ENCODE measurements at regions not wholly inside any gene's neighbourhood (a gene's known extent, or its start where the extent isn't known, plus 50 kb on each side); places are given as distances from the start of the nearest gene placed in this dataset.

DNA sequence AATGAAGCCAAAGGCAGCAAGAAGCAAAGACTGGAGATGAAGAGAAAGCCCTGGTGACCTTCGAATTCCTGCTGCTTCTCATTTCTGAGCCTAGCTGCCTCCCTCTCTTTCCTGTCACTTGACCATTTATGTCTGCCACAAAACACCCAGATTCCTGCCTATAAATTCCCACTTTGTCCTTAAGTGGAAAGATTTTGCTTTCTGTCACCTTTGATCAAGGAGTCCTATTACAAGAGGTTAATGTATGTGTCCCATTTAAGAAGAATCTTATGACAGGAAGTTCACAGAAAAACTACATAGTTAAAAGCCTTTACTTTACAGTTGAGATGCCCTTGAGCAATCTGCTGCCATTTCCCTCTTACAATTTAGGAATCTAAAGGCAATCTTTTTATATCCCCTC is 155.7 kb downstream of the GALC start:
- Mint-ChIP-seq H3K9me3 (ENCODE audit: unreplicated experiment) (peaks cover 11% of the 10 kb centered on the region), H3K36me3 (ENCODE audit: unreplicated experiment) (no peaks in the 10 kb centered on the region), H3K4me1 (ENCODE audit: unreplicated experiment) (no peaks in the 10 kb centered on the region), H3K27ac (ENCODE audit: unreplicated experiment) (no peak overlapping the region), H3K27me3 (ENCODE audit: unreplicated experiment) (no peaks in the 10 kb centered on the region), H3K4me3 (ENCODE audit: unreplicated experiment) (no peak overlapping the region)
- TF ChIP-seq, protein P1, sequence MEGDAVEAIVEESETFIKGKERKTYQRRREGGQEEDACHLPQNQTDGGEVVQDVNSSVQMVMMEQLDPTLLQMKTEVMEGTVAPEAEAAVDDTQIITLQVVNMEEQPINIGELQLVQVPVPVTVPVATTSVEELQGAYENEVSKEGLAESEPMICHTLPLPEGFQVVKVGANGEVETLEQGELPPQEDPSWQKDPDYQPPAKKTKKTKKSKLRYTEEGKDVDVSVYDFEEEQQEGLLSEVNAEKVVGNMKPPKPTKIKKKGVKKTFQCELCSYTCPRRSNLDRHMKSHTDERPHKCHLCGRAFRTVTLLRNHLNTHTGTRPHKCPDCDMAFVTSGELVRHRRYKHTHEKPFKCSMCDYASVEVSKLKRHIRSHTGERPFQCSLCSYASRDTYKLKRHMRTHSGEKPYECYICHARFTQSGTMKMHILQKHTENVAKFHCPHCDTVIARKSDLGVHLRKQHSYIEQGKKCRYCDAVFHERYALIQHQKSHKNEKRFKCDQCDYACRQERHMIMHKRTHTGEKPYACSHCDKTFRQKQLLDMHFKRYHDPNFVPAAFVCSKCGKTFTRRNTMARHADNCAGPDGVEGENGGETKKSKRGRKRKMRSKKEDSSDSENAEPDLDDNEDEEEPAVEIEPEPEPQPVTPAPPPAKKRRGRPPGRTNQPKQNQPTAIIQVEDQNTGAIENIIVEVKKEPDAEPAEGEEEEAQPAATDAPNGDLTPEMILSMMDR (IDR thresholded peaks at IDR 0.05): no peak
- DNase-seq (ENCODE audit: extremely low spot score, unreplicated experiment): no peak

DNA sequence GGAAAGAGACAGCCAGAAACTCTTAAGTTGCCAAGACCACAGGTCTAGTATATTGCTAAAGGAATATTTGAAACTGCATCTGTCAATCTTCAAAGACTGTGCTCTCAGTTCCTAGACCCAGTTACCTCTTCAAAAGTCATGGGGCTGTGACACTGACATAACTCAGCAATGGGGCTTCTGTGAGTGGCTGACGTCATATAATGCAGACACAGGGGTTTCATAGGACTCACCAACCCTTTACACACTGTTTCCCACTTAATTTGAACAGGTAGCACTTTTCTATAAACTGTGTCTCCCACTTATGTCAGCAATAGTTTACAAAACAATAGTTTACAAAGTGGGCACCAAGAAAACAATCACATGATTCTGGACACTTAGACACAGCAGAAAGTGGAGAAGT is 158.4 kb downstream of the GALC start:
- no peak overlapping the region for H3K4me3 Mint-ChIP-seq (ENCODE audit: unreplicated experiment)
- H3K9me3 Mint-ChIP-seq (ENCODE audit: unreplicated experiment): peaks cover 6% of the 10 kb centered on the region
- no peaks in the 10 kb centered on the region for H3K4me1 Mint-ChIP-seq (ENCODE audit: unreplicated experiment)
- H3K27me3 Mint-ChIP-seq (ENCODE audit: unreplicated experiment): no peaks in the 10 kb centered on the region
- H3K27ac Mint-ChIP-seq (ENCODE audit: unreplicated experiment): no peak overlapping the region
- TF ChIP-seq, protein P1 (IDR thresholded peaks at IDR 0.05): no peak
- no peak for DNase-seq (ENCODE audit: extremely low spot score, unreplicated experiment)
- no peaks in the 10 kb centered on the region for H3K36me3 Mint-ChIP-seq (ENCODE audit: unreplicated experiment)

DNA sequence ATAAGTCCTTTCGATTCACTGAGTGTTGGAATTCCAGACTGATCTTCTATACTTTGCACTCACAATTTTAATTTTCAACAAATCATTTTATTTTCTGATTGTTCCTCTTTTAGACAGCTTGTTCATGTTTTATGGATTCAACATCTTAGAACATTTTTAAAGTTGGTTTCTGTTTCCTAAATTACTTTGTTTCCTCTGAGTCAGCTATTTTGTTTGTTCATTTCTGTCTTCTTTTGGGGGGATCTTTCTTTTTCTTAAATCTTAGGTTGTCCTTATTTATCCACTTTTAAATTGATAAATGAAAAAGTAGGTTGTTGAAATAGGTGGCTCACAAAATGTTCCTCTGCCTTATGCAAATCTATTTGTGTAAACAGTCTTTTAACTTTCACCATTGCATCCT is 160.0 kb downstream of the GALC start:
- no peaks in the 10 kb centered on the region for H3K4me1 Mint-ChIP-seq (ENCODE audit: unreplicated experiment)
- no peak overlapping the region for H3K4me3 Mint-ChIP-seq (ENCODE audit: unreplicated experiment)
- H3K27me3 Mint-ChIP-seq (ENCODE audit: unreplicated experiment): no peaks in the 10 kb centered on the region
- peaks cover 6% of the 10 kb centered on the region for H3K9me3 Mint-ChIP-seq (ENCODE audit: unreplicated experiment)
- TF ChIP-seq, protein P1 (IDR thresholded peaks at IDR 0.05): no peak
- H3K36me3 Mint-ChIP-seq (ENCODE audit: unreplicated experiment): no peaks in the 10 kb centered on the region
- no peak for DNase-seq (ENCODE audit: extremely low spot score, unreplicated experiment)
- H3K27ac Mint-ChIP-seq (ENCODE audit: unreplicated experiment): no peak overlapping the region

DNA sequence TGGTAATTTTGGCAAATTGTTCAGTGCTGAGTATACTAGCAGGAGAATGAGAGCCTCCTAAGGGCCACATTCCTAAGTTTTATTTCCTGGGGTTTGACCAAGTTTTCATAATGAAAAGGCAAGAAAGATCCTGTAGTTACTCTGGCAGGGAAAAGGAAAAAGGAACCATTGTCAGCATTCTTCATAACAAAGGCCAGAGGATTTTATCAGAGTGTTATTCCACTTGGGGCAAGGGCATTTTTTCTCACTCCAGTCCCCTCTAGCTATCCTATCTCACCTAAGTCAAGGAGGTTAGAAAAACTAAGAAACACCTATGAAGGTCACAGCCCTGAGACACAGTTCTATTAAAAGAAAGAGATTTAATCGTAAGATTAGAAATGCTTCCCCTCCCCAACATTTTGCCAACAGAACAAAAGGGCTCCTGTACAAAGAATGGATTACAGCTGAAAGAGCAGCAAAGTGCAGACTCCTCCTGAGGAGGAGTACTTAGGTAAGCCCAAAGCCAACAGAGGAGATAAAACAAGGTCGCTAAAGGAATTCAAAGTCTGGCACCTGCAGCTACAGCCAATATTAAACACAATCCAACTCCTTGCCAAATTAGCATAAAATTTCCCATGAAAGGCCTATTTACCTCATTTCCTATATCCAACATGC is 162.4 kb downstream of the GALC start:
- Mint-ChIP-seq H3K4me3 (ENCODE audit: unreplicated experiment) (no peak overlapping the region), H3K27ac (ENCODE audit: unreplicated experiment) (no peak overlapping the region), H3K36me3 (ENCODE audit: unreplicated experiment) (no peaks in the 10 kb centered on the region), H3K9me3 (ENCODE audit: unreplicated experiment) (peaks cover 4% of the 10 kb centered on the region), H3K4me1 (ENCODE audit: unreplicated experiment) (no peaks in the 10 kb centered on the region), H3K27me3 (ENCODE audit: unreplicated experiment) (no peaks in the 10 kb centered on the region)
- TF ChIP-seq, protein P1 (IDR thresholded peaks at IDR 0.05): no peak
- no peak for DNase-seq (ENCODE audit: extremely low spot score, unreplicated experiment)

DNA sequence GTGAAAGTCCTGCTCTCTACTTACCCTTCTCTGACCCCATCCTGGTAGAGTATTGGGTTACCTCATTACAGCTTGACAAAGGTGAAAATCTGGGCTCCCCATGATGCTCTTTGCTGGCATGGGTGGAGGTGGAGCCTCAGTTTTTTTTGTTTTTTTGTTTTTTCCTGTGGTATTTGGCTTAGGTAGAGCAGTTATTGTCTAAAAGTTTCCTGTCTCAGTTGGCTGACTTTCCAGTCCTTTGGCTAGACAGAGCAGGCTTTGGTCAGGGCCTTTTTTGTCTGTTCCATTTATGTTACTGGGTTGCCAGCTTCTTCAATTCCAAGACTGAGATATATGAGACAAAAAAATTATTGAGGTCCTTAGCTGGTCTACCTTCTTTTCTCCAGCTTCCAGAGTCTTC is 163.4 kb downstream of the GALC start:
- TF ChIP-seq, protein P1 (IDR thresholded peaks at IDR 0.05): no peak
- Mint-ChIP-seq H3K4me1 (ENCODE audit: unreplicated experiment) (no peaks in the 10 kb centered on the region), H3K4me3 (ENCODE audit: unreplicated experiment) (no peak overlapping the region), H3K27ac (ENCODE audit: unreplicated experiment) (no peak overlapping the region), H3K36me3 (ENCODE audit: unreplicated experiment) (no peaks in the 10 kb centered on the region), H3K9me3 (ENCODE audit: unreplicated experiment) (no peaks in the 10 kb centered on the region), H3K27me3 (ENCODE audit: unreplicated experiment) (no peaks in the 10 kb centered on the region)
- no peak for DNase-seq (ENCODE audit: extremely low spot score, unreplicated experiment)

All from osteocyte (in vitro differentiated cells).